ENCODE measurements at regions not wholly inside any gene's neighbourhood (a gene's known extent, or its start where the extent isn't known, plus 50 kb on each side); places are given as distances from the start of the nearest gene placed in this dataset.

DNA sequence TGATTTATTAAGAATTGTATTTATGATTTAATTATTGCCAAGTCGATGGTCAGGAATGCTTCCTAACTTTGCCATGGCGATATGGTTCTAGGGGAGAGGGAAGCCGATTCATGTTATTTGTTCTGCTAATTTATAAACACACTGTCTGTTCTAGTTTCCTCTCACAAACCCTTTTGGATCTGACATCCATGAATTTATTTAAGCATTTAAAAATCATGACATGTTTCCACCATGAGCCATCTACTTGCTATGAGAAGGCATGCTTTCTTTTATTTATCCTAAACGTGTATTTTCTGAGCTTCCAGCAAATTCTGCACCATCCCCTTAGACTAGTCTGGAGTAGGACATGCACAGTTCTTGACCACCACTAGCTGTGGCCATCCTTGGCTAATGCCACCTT, 136.6 kb upstream of the STC2 start:
- DNase-seq (ENCODE audit: low read depth) = no peak

- no peak for DNase-seq (ENCODE audit: low read depth)
Measured at GRCh38 chr5:173463207-173463606, 135.0 kb upstream of the STC2 start.

GRCh38 chr5:173458828-173459609, 130.8 kb upstream of the STC2 start:
- peak; percentile 59 for DNase-seq (ENCODE audit: low read depth)

DNA sequence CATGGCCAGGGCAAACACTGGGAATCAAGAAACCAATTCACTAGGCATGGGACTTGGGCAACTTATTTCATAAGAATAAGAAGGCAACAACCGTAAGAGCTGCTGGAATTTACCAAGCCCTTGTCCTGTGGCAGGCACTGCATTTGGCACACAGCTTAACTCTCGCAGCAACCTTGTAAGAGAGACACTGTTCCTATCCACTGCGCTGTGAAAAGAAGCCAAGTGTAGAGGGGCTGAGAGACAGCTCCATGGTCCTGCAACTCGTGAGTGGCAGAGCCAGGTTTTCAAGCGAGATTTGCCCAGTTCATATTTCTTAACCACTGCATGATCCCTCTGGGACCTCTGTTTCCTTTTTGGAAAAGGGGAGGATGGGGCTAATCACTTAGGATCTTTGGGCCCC, 129.3 kb upstream of the STC2 start:
- peak; percentile 47 for DNase-seq (ENCODE audit: low read depth)

- DNase-seq (ENCODE audit: low read depth) = peak; percentile 99
Measured at GRCh38 chr5:173456751-173457171, 128.5 kb upstream of the STC2 start.

DNA sequence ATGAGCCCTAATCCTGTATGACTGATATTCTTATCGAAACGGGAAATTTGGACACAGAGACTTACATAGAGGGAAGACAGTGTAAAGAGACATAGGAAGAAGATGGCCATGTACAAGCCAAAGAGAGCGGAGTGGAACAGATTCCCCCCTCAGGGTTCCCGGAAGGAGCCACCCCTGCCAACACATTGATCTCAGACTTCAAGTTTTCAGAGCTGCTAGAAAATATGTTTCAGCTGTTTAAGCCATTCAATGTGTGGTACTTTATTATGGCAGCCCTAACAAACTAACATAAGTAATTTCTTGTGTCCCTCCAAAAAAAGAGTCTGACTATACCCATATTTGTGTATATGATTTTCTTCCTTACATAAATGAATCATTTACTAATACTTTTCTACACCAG, 128.0 kb upstream of the STC2 start:
- DNase-seq (ENCODE audit: low read depth) = no peak

DNA sequence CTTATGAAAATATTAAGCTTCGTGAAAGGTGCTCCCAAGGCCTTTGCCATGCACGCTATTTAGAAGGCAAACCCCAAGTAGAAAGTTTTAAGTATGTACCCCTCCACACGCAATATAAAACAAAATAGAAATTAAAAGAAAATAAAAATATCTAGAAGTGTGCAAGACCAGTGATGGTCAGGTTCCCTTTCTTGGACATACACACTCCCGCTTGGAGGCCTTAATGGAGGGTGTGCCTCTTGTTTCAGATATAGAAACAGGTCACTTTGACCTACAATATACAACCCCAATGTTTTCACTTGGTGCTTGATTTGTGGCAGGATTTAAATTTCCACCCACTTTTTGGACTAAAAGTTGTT, 127.4 kb upstream of the STC2 start:
- DNase-seq (ENCODE audit: low read depth) = no peak

GRCh38 chr5:173454736-173455598, 126.8 kb upstream of the STC2 start:
- peak; percentile 99 for DNase-seq (ENCODE audit: low read depth)

- peak; percentile 88 for DNase-seq (ENCODE audit: low read depth)
Measured at GRCh38 chr5:173454361-173454735, 126.1 kb upstream of the STC2 start.

DNA sequence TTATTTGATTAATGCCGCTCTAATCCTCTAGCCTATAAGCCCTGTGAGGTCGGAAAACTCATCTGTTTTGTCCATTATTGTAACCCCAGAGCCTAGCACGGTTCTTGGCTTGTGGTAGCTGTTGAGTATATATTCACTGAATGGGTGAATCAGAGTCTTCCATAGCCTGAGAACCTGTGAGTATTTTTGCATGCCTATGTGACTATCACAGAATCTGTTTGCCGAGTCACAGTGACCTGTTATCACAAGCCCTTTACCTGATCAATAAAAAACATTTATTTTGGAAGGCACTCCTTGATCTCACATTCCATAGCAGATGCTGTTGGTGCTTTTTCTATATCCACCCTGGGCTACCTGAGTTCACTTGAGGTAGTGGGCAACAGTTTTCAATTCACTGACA, 125.0 kb upstream of the STC2 start:
- no peak for DNase-seq (ENCODE audit: low read depth)

- peak; percentile 85 for DNase-seq (ENCODE audit: low read depth)
Measured at GRCh38 chr5:173452119-173452905, 124.1 kb upstream of the STC2 start.

- no peak for DNase-seq (ENCODE audit: low read depth)
Measured at GRCh38 chr5:173451651-173452050, 123.4 kb upstream of the STC2 start.

DNA sequence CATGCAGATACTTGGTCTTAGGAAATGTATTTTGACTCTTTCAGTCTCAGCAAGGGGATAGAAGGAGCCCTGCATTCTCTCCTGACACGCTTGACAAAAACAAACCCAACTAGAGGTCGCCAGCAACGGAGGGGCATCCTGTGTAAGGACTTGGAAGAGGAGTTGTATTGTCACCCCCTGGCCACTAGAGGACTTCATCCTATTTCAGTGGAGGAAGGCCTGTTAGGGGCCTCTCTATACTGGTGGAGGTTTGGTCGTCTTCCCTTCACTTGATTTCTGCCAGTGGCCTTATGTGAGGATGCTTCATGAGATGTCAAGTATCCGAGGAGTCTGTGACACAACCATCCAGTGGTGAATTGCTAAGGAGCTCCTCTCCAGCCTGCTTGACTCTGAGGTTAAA, 122.8 kb upstream of the STC2 start:
- peak; percentile 37 for DNase-seq (ENCODE audit: low read depth)

DNA sequence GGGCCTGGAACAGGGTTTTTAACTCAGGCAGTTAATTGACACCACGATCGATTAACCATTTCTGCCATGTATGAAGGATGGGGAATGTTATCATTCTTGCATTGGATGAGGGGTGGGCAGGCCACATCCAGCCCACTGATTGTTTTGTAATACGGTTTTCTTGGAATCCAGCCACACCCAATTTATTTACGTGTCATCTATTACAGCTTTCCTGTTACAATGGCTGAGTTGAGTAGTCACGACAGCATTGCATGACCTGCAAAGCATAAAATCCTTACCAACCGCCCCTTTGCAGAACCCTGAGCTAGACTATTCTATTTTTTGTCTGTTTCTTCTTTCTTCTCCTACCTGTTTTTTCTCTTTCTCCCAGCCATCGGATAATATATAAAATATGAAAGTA, 122.0 kb upstream of the STC2 start:
- DNase-seq (ENCODE audit: low read depth) = no peak

DNA sequence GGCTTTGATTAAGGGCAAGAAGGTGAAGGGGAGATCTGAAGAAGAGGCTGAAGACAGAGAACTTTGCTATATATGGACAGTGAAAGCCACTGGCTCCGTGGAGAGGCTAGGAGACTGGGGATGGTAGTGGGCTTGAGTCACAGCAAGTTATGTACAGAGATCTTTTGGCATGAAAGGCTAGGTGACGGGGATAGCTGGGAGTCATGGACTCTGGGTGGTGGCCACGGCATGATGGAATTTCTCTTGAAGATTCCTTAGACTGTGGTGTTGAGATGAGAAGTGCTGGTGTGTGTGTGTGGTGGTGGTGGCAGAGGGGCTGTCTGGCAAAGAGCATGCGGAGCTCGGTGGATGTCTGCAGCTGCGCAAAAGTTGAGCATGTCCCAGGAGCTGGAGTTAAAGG, 120.6 kb upstream of the STC2 start:
- DNase-seq (ENCODE audit: low read depth) = no peak

DNA sequence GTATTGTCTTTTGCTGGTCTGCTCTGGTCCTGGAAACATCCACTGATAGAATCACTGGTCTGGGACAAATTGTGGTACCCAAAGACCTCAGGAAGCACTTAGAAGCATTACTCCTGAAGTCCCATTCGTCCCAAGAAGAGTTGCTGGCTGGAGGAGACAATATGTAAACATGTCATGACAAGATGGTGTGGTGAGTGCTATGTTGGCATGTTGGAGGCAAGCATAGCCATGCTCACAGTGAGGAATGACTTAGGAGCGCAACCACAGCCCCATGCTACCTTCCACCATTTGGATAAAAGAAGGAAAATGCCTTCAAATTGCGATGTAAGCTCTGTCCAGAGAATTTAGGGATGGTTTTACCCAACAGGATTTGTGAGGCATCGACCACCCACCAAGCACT, 115.8 kb upstream of the STC2 start:
- no peak for DNase-seq (ENCODE audit: low read depth)

DNA sequence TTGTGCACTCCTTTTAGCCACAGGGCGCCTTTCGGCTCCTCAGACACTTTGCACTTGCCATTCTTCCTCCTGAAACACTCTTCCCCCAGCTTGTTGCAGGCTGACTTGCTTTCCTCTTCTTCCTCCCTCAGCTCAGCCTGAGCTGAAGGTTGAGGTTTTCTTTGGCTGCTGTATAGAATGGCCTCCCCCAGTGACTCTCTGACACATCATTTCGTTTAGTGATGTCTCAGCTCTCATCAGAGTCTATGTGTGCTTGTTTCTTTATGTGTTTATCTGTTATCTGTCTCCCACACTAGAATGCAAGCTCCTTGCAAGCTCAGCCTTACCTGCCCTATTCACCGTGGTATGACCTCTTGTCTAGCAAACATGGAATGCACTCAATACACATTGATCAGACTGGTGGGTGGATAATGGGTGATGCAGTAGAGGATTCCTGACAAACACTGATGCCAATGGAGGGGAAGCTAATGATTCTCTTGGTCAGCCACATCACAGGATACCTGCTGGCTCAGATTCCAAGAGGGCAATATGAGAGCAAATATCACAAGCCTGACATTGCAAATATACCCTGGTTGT, 112.9 kb upstream of the STC2 start:
- no peak for DNase-seq (ENCODE audit: low read depth)

DNA sequence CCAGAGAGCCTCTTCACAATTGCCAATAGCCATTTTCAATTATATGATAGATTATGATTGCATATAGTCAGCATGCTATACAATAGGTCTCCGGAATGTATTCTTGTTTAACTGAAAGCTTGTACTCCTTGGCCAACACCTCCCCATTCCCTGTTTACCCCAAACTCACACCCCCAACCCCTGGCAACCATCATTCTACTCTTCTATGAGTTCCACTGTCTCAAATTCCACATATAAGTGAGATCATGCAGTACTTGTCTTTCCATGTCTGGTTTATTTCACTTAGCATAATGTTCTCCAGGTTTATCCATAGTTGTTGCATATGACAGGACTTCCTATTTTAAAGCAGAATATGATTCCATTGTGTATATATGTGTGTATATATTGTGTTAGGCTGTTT, 110.7 kb upstream of the STC2 start:
- no peak for DNase-seq (ENCODE audit: low read depth)

DNA sequence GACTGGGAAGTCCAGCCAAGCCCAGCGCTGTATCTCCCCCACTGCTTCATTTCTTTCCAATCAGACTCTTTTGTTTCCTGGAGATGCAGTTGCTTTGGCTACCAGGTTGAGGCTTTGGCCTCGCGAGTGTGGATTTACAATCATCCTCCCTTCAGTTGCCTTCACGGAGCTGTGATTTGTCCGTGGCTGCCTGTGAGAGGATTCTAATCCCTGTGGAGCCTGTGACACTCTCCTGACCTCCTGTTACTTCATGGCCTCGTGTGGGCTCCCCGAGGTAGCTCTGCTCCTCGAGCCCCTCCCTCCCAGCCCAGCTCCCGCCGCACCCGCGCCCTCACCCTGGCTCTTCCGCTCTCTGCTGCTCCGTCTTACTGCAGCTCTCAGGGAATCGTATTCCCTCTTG, 107.2 kb upstream of the STC2 start:
- no peak for DNase-seq (ENCODE audit: low read depth)

DNA sequence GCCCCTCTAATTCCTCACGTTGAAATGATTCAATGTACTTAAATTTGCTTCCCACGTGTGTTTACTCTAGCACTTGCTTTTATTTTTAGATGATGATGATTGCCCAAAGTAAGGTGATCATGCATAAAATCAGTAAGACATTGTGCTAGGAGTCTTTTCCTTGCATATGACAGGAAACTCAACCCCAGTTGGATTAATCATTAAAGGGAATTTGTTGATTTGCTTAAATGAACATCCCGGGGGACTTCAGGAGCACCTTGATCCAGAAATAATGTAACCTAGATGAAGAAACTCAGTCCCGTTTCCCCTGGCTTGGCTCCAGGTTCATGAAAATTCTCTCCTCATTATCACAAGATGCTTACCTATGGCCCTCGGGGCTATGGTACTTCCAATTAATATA, 106.1 kb upstream of the STC2 start:
- no peak for DNase-seq (ENCODE audit: low read depth)

GRCh38 chr5:173430394-173430793, 102.2 kb upstream of the STC2 start:
- DNase-seq (ENCODE audit: low read depth) = no peak

DNA sequence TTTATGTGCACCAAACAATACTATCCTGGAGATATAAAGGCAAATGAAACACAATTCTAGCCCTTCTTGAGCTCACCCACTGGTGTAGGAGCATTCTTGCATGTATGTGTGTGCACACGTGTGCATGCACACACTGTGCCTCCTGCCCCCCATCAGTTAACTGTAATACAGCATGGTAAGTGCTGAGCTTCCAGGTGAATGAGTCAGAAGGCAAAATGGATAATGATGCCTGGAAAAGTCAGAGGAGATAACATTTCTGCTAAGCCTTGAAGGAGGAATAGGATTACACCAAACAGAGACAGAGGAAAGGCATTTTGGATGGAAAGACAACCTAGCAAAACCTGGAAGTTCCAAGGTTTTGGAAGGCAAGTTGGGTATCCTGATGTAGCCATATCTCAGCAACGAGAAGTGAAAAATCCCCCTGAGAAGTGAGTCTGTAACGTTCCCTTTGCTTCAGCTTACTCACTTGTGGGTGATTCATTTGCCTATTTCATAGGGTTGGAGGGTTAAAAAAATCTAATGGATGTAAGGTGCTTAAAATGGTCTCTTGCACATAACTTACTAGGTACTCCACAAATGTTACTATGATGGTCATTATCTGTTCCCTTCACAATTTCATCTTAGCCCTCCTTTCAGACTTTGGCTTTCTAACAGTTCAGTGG, 101.4 kb upstream of the STC2 start:
- peak; percentile 28 for DNase-seq (ENCODE audit: low read depth)
